ENCODE measurements at regions not wholly inside any gene's neighbourhood (a gene's known extent, or its start where the extent isn't known, plus 50 kb on each side); places are given as distances from the start of the nearest gene placed in this dataset.
"Not testable (repeated sequence)": the region's sequence is repeated elsewhere in the genome, so short reads cannot be mapped to it uniquely, and the experiment has no call there.

- ATAC-seq (no peak), DNase-seq (no peak)
- Mint-ChIP-seq H3K27ac (no peak overlapping the region), H3K27me3 (peaks cover 0 to 22% (median 8%) of the 10 kb centered on the region in 5 donors), H3K36me3 (peaks cover 0 to 6% (median 0%) of the 10 kb centered on the region in 3 donors), H3K9me3 (peaks cover 0 to 13% (median 9%) of the 10 kb centered on the region in 9 donors), H3K4me3 (no peak overlapping the region), H3K4me1 (no peaks in the 10 kb centered on the region)
- POLR2A ChIA-PET, result no interaction called here
Observed at GRCh38 chr4:79700356-79700755, 292.3 kb upstream of the GK2 start.

- DNase-seq (no peak), ATAC-seq (no peak)
- Mint-ChIP-seq H3K4me3 (no peak overlapping the region), H3K27me3 (peaks cover 0 to 24% (median 8%) of the 10 kb centered on the region in 5 donors), H3K27ac (no peak overlapping the region), H3K9me3 (peaks cover 5 to 26% (median 19%) of the 10 kb centered on the region in 9 donors), H3K4me1 (no peaks in the 10 kb centered on the region), H3K36me3 (peaks cover 0 to 17% (median 0%) of the 10 kb centered on the region in 3 donors)
- POLR2A ChIA-PET, result no interaction called here
Observed at GRCh38 chr4:79697444-79697843, 289.4 kb upstream of the GK2 start.

GRCh38 chr4:79696534-79696933 lies 288.5 kb upstream of the GK2 start:
- H3K27ac Mint-ChIP-seq, POLR2A ChIA-PET, DNase-seq, H3K4me3 Mint-ChIP-seq, H3K4me1 Mint-ChIP-seq, ATAC-seq: not testable (repeated sequence)
- peaks cover 5 to 26% (median 19%) of the 10 kb centered on the region in 9 donors for H3K9me3 Mint-ChIP-seq
- H3K27me3 Mint-ChIP-seq, result peaks cover 0 to 24% (median 8%) of the 10 kb centered on the region in 5 donors
- peaks cover 0 to 17% (median 0%) of the 10 kb centered on the region in 3 donors for H3K36me3 Mint-ChIP-seq

- ATAC-seq (no peak), DNase-seq (no peak)
- peaks cover 0 to 17% (median 0%) of the 10 kb centered on the region in 3 donors for H3K36me3 Mint-ChIP-seq
- H3K9me3 Mint-ChIP-seq, result peaks cover 5 to 26% (median 19%) of the 10 kb centered on the region in 9 donors
- no peak overlapping the region for H3K27ac Mint-ChIP-seq
- no peak overlapping the region for H3K4me3 Mint-ChIP-seq
- H3K4me1 Mint-ChIP-seq, result no peaks in the 10 kb centered on the region
- POLR2A ChIA-PET, result no interaction called here
- H3K27me3 Mint-ChIP-seq, result peaks cover 0 to 24% (median 8%) of the 10 kb centered on the region in 5 donors
Observed at GRCh38 chr4:79695848-79696247, 287.8 kb upstream of the GK2 start.

GRCh38 chr4:79689740-79690139 lies 281.7 kb upstream of the GK2 start:
- Mint-ChIP-seq H3K4me3 (no peak overlapping the region), H3K27ac (no peak overlapping the region), H3K9me3 (peaks cover 5 to 18% (median 10%) of the 10 kb centered on the region in 9 donors), H3K4me1 (no peaks in the 10 kb centered on the region), H3K27me3 (peaks cover 0 to 6% (median 2%) of the 10 kb centered on the region in 5 donors), H3K36me3 (peaks cover 0 to 11% (median 0%) of the 10 kb centered on the region in 3 donors)
- POLR2A ChIA-PET, result no interaction called here
- DNase-seq, result no peak
- ATAC-seq, result no peak

GRCh38 chr4:79688691-79689090 lies 280.7 kb upstream of the GK2 start:
- Mint-ChIP-seq H3K9me3 (peaks cover 0 to 7% (median 1%) of the 10 kb centered on the region in 9 donors), H3K27ac (no peak overlapping the region), H3K4me1 (no peaks in the 10 kb centered on the region), H3K27me3 (peaks cover 0 to 4% (median 0%) of the 10 kb centered on the region in 5 donors), H3K4me3 (no peak overlapping the region), H3K36me3 (peaks cover 0 to under 1% (median 0%) of the 10 kb centered on the region in 3 donors)
- no peak for DNase-seq
- ATAC-seq, result no peak
- POLR2A ChIA-PET, result no interaction called here

- no peaks in the 10 kb centered on the region for H3K4me1 Mint-ChIP-seq
- no peak overlapping the region for H3K4me3 Mint-ChIP-seq
- ATAC-seq (no peak), DNase-seq (no peak)
- no peak overlapping the region for H3K27ac Mint-ChIP-seq
- POLR2A ChIA-PET, result no interaction called here
- no peaks in the 10 kb centered on the region for H3K9me3 Mint-ChIP-seq
- H3K27me3 Mint-ChIP-seq, result no peaks in the 10 kb centered on the region
- no peaks in the 10 kb centered on the region for H3K36me3 Mint-ChIP-seq
Observed at GRCh38 chr4:79687006-79687405, 279.0 kb upstream of the GK2 start.

GRCh38 chr4:79685542-79685941 lies 277.5 kb upstream of the GK2 start:
- H3K36me3 Mint-ChIP-seq, result no peaks in the 10 kb centered on the region
- peak overlapping the region in 1 of 10 donors; percentile 22 for H3K27ac Mint-ChIP-seq
- H3K27me3 Mint-ChIP-seq, result no peaks in the 10 kb centered on the region
- POLR2A ChIA-PET, result no interaction called here
- H3K4me3 Mint-ChIP-seq, result no peak overlapping the region
- no peaks in the 10 kb centered on the region for H3K9me3 Mint-ChIP-seq
- ATAC-seq (no peak), DNase-seq (no peak)
- no peaks in the 10 kb centered on the region for H3K4me1 Mint-ChIP-seq

- no peak for DNase-seq
- H3K36me3 Mint-ChIP-seq, result no peaks in the 10 kb centered on the region
- no peaks in the 10 kb centered on the region for H3K27me3 Mint-ChIP-seq
- POLR2A ChIA-PET, result no interaction called here
- H3K4me3 Mint-ChIP-seq, result no peak overlapping the region
- no peaks in the 10 kb centered on the region for H3K9me3 Mint-ChIP-seq
- no peaks in the 10 kb centered on the region for H3K4me1 Mint-ChIP-seq
- no peak for ATAC-seq
- H3K27ac Mint-ChIP-seq, result no peak overlapping the region
Observed at GRCh38 chr4:79684516-79684915, 276.5 kb upstream of the GK2 start.

- H3K4me1 Mint-ChIP-seq, result peaks cover 0 to 5% (median 0%) of the 10 kb centered on the region in 4 donors
- H3K27ac Mint-ChIP-seq, result no peak overlapping the region
- H3K36me3 Mint-ChIP-seq, result no peaks in the 10 kb centered on the region
- H3K4me3 Mint-ChIP-seq, result no peak overlapping the region
- no peaks in the 10 kb centered on the region for H3K27me3 Mint-ChIP-seq
- no peak for DNase-seq
- POLR2A ChIA-PET, result no interaction called here
- no peaks in the 10 kb centered on the region for H3K9me3 Mint-ChIP-seq
- ATAC-seq, result no peak
Observed at GRCh38 chr4:79682801-79683530, 274.9 kb upstream of the GK2 start.

- no peaks in the 10 kb centered on the region for H3K36me3 Mint-ChIP-seq
- H3K9me3 Mint-ChIP-seq, result no peaks in the 10 kb centered on the region
- DNase-seq (no peak), ATAC-seq (no peak)
- H3K27me3 Mint-ChIP-seq, result no peaks in the 10 kb centered on the region
- POLR2A ChIA-PET, result no interaction called here
- H3K4me3 Mint-ChIP-seq, result no peak overlapping the region
- peaks cover 0 to 5% (median 0%) of the 10 kb centered on the region in 4 donors for H3K4me1 Mint-ChIP-seq
- H3K27ac Mint-ChIP-seq, result no peak overlapping the region
Observed at GRCh38 chr4:79682161-79682560, 274.1 kb upstream of the GK2 start.

GRCh38 chr4:79679859-79680258 lies 271.8 kb upstream of the GK2 start:
- Mint-ChIP-seq H3K4me3 (no peak overlapping the region), H3K36me3 (no peaks in the 10 kb centered on the region), H3K9me3 (peaks cover 0 to 2% (median 0%) of the 10 kb centered on the region in 9 donors), H3K27ac (no peak overlapping the region), H3K4me1 (peaks cover 0 to 5% (median 0%) of the 10 kb centered on the region in 4 donors), H3K27me3 (no peaks in the 10 kb centered on the region)
- DNase-seq (no peak), ATAC-seq (no peak)
- POLR2A ChIA-PET, result no interaction called here

GRCh38 chr4:79678472-79679202 lies 270.6 kb upstream of the GK2 start:
- peaks cover 0 to 5% (median under 1%) of the 10 kb centered on the region in 4 donors for H3K4me1 Mint-ChIP-seq
- H3K9me3 Mint-ChIP-seq, result peaks cover 0 to 2% (median 0%) of the 10 kb centered on the region in 9 donors
- no peak overlapping the region for H3K4me3 Mint-ChIP-seq
- no peak overlapping the region for H3K27ac Mint-ChIP-seq
- POLR2A ChIA-PET, result no interaction called here
- no peak for ATAC-seq
- no peaks in the 10 kb centered on the region for H3K27me3 Mint-ChIP-seq
- no peak for DNase-seq
- no peaks in the 10 kb centered on the region for H3K36me3 Mint-ChIP-seq
